ENCODE measurements at regions not wholly inside any gene's neighbourhood (a gene's known extent, or its start where the extent isn't known, plus 50 kb on each side); places are given as distances from the start of the nearest gene placed in this dataset.

GRCh38 chr14:101054671-101055070, 151.1 kb upstream of the RTL1 start:
- TF ChIP-seq POLR2A (IDR thresholded peaks at IDR 0.05) (no peak), CTCF (IDR thresholded peaks at IDR 0.05) (no peak)
